Psoas muscle (tissue), 7 donors: ENCODE measurements at regions not wholly inside any gene's neighbourhood (a gene's known extent, or its start where the extent isn't known, plus 50 kb on each side); places are given as distances from the start of the nearest gene placed in this dataset.

Source experiments
- ATAC-seq, 4 donors: fragments of 200-7000 bp; cut with Tn5 transposase; one replicate each; pipeline ENCODE4 v1.9.1; 2020; ENCODE audit warnings: moderate library complexity in 3 of 4, mild to moderate bottlenecking in 2 of 4
- DNase-seq, 2 donors: peaks; one replicate each; pipeline ENCODE4 v3.0.0-alpha.2; 2020
- H3K27ac ChIP-seq: fragments of 200-600 bp; one replicate; pipeline ENCODE4 v1.8.0; 2022
- H3K27me3 ChIP-seq, 3 donors: fragments of 200-600 bp in 1 of 3; one replicate each; pipeline versions ENCODE4 v1.6.1 to v1.8.0; 2013 to 2022; ENCODE audit warnings: low read length in 2 of 3, mild to moderate bottlenecking in 2 of 3, moderate library complexity in 1 of 3; ENCODE audit not compliant: insufficient read depth in 3 of 3
- H3K36me3 ChIP-seq, 2 donors: fragments of 200-600 bp in 1 of 2; one replicate each; pipeline versions ENCODE4 v1.6.1 to v1.8.0; 2013 to 2022; ENCODE audit warnings: low read depth in 1 of 2, mild to moderate bottlenecking in 1 of 2, moderate library complexity in 1 of 2; ENCODE audit not compliant: insufficient read depth in 1 of 2
- H3K4me1 ChIP-seq: fragments of 200-600 bp; one replicate; pipeline ENCODE4 v1.8.0; 2022
- H3K4me3 ChIP-seq: fragments of 200-600 bp; one replicate; pipeline ENCODE4 v1.8.0; 2022; ENCODE audit warnings: mild to moderate bottlenecking
- H3K9me3 ChIP-seq: fragments of 200-600 bp; one replicate; pipeline ENCODE4 v1.8.0; 2022
- CTCF ChIP-seq: fragments of 200-600 bp; IDR thresholded peaks from one replicate; pipeline ENCODE4 v1.8.0; 2022; ENCODE audit warnings: antibody characterized with exemption
- WGBS, 3 donors: extraction: QIAGEN DNeasy Blood & Tissue Kit; methylation state at CpG; one replicate each; pipeline versions ENCODE4 v1.1.6 to v1.1.7; 2013; 5-methylcytosine and 5-hydroxymethylcytosine counted together
- intact Hi-C, 2 donors: fragments of 100-400 bp; cut with DNase I; formaldehyde crosslinking; loops; one replicate each; pipeline versions ENCODE4 v1.11.0 to v1.14.2; 2022
- donor health status: healthy with polysubstance abuse.
- donor health status: DM: no; HTN: no; CAD: no; lungs with moderate emphysema.
- donor health status: Bipolar disorder and iron deficiency.
- donor health status: healthy.
- donor health status: DM: yes; HTN: yes; CAD: no.
- donor health status: DM: no; HTN: no; CAD: no.
- donor health status: DM: yes; HTN: yes; CAD: no.

DNA sequence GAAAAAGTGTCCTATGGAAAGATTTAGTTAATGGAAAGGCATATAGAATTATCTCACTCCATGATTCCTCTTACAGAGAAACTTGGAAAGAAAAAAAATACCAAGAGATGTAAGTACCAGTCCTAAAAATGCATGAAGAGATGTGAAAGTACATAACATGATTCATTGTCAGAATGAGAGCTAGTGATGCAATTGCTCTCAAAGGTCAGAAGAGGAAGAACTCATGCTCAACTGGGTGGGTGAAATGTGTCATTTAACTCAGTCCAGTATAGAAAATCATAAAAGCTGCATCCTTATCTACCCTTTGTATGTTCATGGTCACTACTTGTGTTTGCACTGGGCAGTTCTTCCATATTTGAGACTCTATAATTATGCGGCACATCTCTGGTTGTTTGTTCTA, 300.0 kb upstream of the PIK3C3 start:
- intact Hi-C loops, result no loop called here
- H3K27ac ChIP-seq, result no peak overlapping the region
- TF ChIP-seq CTCF, result no peak
- no peaks in the 10 kb centered on the region for H3K9me3 ChIP-seq
- 92 to 100% (median 96%) methylated on average over 1 of the region's 1 CpG for whole genome bisulfite sequencing, 3 donors
- no peaks in the 10 kb centered on the region for H3K36me3 ChIP-seq
- no peaks in the 10 kb centered on the region for H3K4me1 ChIP-seq
- H3K4me3 ChIP-seq, result no peak overlapping the region
- DNase-seq (no peak), ATAC-seq (no peak)
- H3K27me3 ChIP-seq, result no peaks in the 10 kb centered on the region

DNA sequence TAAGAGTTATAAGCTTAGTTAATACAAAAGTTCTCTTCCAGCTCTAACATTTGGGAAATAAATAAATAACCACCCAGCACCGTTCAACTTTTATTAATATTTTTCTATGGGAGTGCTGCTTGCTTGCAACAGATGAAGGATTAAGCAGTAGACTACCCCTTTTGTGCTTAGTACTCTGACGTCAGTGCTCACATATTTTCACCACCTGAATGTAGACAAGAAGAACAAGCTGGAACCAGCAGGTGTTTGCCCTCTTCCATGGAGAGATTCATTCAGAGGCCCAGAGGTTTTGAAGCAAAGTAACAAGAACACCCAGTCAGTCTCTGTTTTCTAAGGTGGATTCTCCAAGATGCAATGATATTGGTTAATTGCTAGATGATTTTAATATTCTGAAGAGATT, 307.1 kb upstream of the PIK3C3 start:
- intact Hi-C loops, result no loop called here

DNA sequence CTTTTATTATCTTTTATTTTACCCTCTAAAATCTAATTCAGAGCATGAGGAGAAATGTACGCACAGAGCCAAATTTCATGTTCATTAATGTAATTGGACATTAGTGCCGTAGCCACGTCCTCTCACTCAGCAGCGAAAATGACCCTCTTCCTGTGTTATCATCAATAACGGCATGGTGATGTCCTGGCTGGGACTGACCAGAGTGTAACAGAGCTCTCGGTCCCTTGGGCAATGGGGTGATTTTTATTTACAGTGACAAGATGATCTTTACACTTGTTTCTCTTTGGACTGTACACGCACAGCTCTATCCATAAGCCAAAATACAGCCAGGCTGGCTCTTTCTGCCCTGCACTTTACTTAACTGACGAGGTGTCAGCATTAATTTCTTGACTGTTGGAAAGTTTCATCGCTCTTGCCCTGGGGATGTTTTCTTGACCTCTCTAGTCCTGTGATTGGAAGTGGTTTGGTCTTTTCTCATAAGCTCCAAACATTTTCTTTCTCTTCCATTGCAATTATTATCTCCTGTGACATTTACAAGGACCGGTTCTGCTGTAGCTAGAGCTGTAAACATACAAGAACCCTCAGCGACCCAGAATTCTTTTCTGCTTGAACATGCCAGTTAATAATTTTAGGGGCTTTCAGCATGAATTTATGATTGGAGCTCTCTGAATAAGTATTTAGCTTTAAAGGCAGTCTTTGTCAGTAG, 308.0 kb upstream of the PIK3C3 start:
- ATAC-seq (no peak), DNase-seq (no peak)
- no peak for TF ChIP-seq CTCF
- H3K27me3 ChIP-seq, result no peaks in the 10 kb centered on the region
- 63 to 72% (median 68%) methylated on average over 11 of the region's 11 CpGs for WGBS, 3 donors
- no peaks in the 10 kb centered on the region for H3K4me1 ChIP-seq
- no peak overlapping the region for H3K4me3 ChIP-seq
- H3K36me3 ChIP-seq, result no peaks in the 10 kb centered on the region
- H3K27ac ChIP-seq, result no peak overlapping the region
- H3K9me3 ChIP-seq, result no peaks in the 10 kb centered on the region
- intact Hi-C loops, result no loop called here

More for the DNA sequence above, 307.1 kb upstream of the PIK3C3 start:
- TF ChIP-seq CTCF, result no peak
- Histone ChIP-seq H3K9me3 (no peaks in the 10 kb centered on the region), H3K36me3 (no peaks in the 10 kb centered on the region), H3K27ac (no peak overlapping the region), H3K4me1 (no peaks in the 10 kb centered on the region), H3K4me3 (no peak overlapping the region), H3K27me3 (no peaks in the 10 kb centered on the region)
- no peak for ATAC-seq
- no peak for DNase-seq
- 55 to 65% (median 60%) methylated on average over 2 of the region's 2 CpGs for WGBS, 3 donors

- DNase-seq, result no peak
- WGBS, 3 donors, result 41 to 88% (median 46%) methylated on average over 1 of the region's 1 CpG
- no peak for ATAC-seq
- Histone ChIP-seq H3K4me3 (no peak overlapping the region), H3K27ac (no peak overlapping the region), H3K9me3 (no peaks in the 10 kb centered on the region), H3K27me3 (no peaks in the 10 kb centered on the region), H3K4me1 (no peaks in the 10 kb centered on the region), H3K36me3 (no peaks in the 10 kb centered on the region)
- no peak for TF ChIP-seq CTCF
- intact Hi-C loops, result no loop called here
Observed at GRCh38 chr18:41645589-41646360, 309.3 kb upstream of the PIK3C3 start.
